Lung (tissue), 11 donors: ENCODE measurements at regions not wholly inside any gene's neighbourhood (a gene's known extent, or its start where the extent isn't known, plus 50 kb on each side); places are given as distances from the start of the nearest gene placed in this dataset.

ENCODE experiments used
- ATAC-seq: fragments of 200-7000 bp; cut with Tn5 transposase; one replicate; pipeline ENCODE4 v1.9.1; 2020; ENCODE audit warnings: moderate number of reproducible peaks; ENCODE audit not compliant: insufficient read depth, low FRiP score
- DNase-seq, 3 donors: peaks; one replicate each; pipeline ENCODE4 v3.0.0-alpha.2; 2013 to 2017
- H3K27ac ChIP-seq, 2 donors: one replicate each; pipeline ENCODE4 v1.5.1; 2013; ENCODE audit warnings: mild to moderate bottlenecking in 2 of 2, moderate library complexity in 2 of 2, control low read depth in 1 of 2, inconsistent platforms in 1 of 2, low read depth in 1 of 2, low read length in 1 of 2
- H3K27me3 ChIP-seq, 3 donors: one replicate each; pipeline ENCODE4 v1.5.1; 2013; ENCODE audit warnings: low read length in 2 of 3; ENCODE audit not compliant: control insufficient read depth in 3 of 3, insufficient read depth in 3 of 3
- H3K36me3 ChIP-seq, 4 donors: one replicate each; pipeline ENCODE4 v1.5.1; 2013; ENCODE audit warnings: low read length in 4 of 4, mild to moderate bottlenecking in 1 of 4, moderate library complexity in 1 of 4; ENCODE audit not compliant: control insufficient read depth in 4 of 4, insufficient read depth in 4 of 4
- H3K4me1 ChIP-seq, 5 donors: one replicate each; pipeline ENCODE4 v1.5.1; 2013; ENCODE audit warnings: low read length in 5 of 5, mild to moderate bottlenecking in 2 of 5, moderate library complexity in 1 of 5; ENCODE audit not compliant: control insufficient read depth in 5 of 5, insufficient read depth in 5 of 5
- H3K4me3 ChIP-seq: one replicate; pipeline ENCODE4 v1.5.1; 2013; ENCODE audit warnings: mild to moderate bottlenecking, control low read depth, moderate library complexity
- H3K9ac ChIP-seq, 2 donors: one replicate each; pipeline ENCODE4 v1.5.1; 2013; ENCODE audit warnings: low read length in 2 of 2, control low read depth in 1 of 2; ENCODE audit not compliant: insufficient read depth in 1 of 2
- H3K9me3 ChIP-seq, 4 donors: one replicate each; pipeline ENCODE4 v1.5.1; 2013; ENCODE audit warnings: low read length in 3 of 4, mild to moderate bottlenecking in 1 of 4, moderate library complexity in 1 of 4; ENCODE audit not compliant: control insufficient read depth in 4 of 4, insufficient read depth in 3 of 4
- CTCF ChIP-seq: IDR thresholded peaks from 2 replicates; pipeline ENCODE4 v1.5.1; 2012; ENCODE audit warnings: mild to moderate bottlenecking; ENCODE audit errors: control extremely low read depth, extremely low read depth
- WGBS, 2 donors: extraction: QIAGEN DNeasy Blood & Tissue Kit; methylation state at CpG; one replicate each; pipeline ENCODE4 v1.1.7; 2013; 5-methylcytosine and 5-hydroxymethylcytosine counted together
- donor health status: control.
- donor health status: control.
- donor health status: Bipolar disorder and iron deficiency.
- donor health status: healthy.
- donor health status: DM: yes; HTN: yes; CAD: no.

GRCh38 chr2:58649756-58650155 is 408.6 kb upstream of the FANCL start:
- Histone ChIP-seq H3K9me3 (no peaks in the 10 kb centered on the region), H3K27me3 (peaks cover 0 to 3% (median 0%) of the 10 kb centered on the region in 3 donors), H3K27ac (no peak overlapping the region), H3K4me1 (no peaks in the 10 kb centered on the region), H3K9ac (no peak overlapping the region), H3K36me3 (no peaks in the 10 kb centered on the region), H3K4me3 (no peak overlapping the region)
- 68 to 75% methylated on average over 2 of the region's 2 CpGs for WGBS, 2 donors
- no peak for ATAC-seq
- no peak for TF ChIP-seq CTCF
- DNase-seq: no peak

GRCh38 chr2:58645017-58645416 is 403.9 kb upstream of the FANCL start:
- Histone ChIP-seq H3K36me3 (no peaks in the 10 kb centered on the region), H3K27ac (no peak overlapping the region), H3K9me3 (no peaks in the 10 kb centered on the region), H3K27me3 (no peaks in the 10 kb centered on the region), H3K4me3 (no peak overlapping the region), H3K4me1 (no peaks in the 10 kb centered on the region), H3K9ac (no peak overlapping the region)
- ATAC-seq (no peak), DNase-seq (no peak)
- WGBS, 2 donors: 73 to 75% methylated on average over 4 of the region's 4 CpGs
- no peak for TF ChIP-seq CTCF

GRCh38 chr2:58644451-58644850 is 403.3 kb upstream of the FANCL start:
- 87 to 94% methylated on average over 5 of the region's 5 CpGs for whole genome bisulfite sequencing, 2 donors
- Histone ChIP-seq H3K27ac (no peak overlapping the region), H3K36me3 (no peaks in the 10 kb centered on the region), H3K9ac (no peak overlapping the region), H3K4me3 (no peak overlapping the region), H3K9me3 (no peaks in the 10 kb centered on the region), H3K27me3 (no peaks in the 10 kb centered on the region), H3K4me1 (no peaks in the 10 kb centered on the region)
- DNase-seq: no peak
- ATAC-seq: no peak
- no peak for TF ChIP-seq CTCF

GRCh38 chr2:58641001-58641400 is 399.9 kb upstream of the FANCL start:
- TF ChIP-seq CTCF: no peak
- Histone ChIP-seq H3K9me3 (no peaks in the 10 kb centered on the region), H3K36me3 (no peaks in the 10 kb centered on the region), H3K27me3 (no peaks in the 10 kb centered on the region), H3K9ac (no peak overlapping the region), H3K4me3 (no peak overlapping the region), H3K27ac (no peak overlapping the region), H3K4me1 (no peaks in the 10 kb centered on the region)
- WGBS, 2 donors: 75 to 78% methylated on average over 2 of the region's 2 CpGs
- ATAC-seq (no peak), DNase-seq (no peak)
